ENCODE measurements at regions not wholly inside any gene's neighbourhood (a gene's known extent, or its start where the extent isn't known, plus 50 kb on each side); places are given as distances from the start of the nearest gene placed in this dataset.

DNA sequence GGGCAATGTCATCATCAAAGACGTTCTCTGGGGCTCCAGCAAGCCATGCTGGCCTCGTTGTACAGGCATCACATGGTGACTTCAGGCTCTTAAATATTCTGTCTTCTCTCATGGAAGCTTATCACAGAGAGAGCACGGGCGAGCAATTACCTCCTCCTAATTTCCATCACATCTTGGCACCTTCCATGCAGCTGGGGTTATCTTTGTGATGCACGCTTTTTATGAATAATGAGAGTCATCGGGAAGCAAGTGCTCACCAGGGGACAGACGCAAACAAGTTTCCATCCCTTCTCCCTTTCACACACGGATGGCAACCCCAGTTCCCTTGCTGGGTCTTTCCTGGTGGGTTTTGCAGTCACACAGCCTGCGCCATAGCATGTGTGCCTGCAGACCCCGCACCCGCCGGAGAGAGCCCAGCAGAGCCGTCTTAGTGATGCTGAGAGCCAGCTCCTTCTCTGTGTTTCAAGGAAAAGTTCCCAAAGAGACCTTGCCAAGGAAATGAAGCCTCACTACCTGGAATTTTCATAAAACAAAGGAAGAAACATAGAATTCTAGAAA is 116.3 kb upstream of the AFDN start:
- no peak overlapping the region for H3K4me3 ChIP-seq (ENCODE audit: low read depth, low read length)
- no peak for DNase-seq (ENCODE audit: low read depth)
- TF ChIP-seq, protein P1, sequence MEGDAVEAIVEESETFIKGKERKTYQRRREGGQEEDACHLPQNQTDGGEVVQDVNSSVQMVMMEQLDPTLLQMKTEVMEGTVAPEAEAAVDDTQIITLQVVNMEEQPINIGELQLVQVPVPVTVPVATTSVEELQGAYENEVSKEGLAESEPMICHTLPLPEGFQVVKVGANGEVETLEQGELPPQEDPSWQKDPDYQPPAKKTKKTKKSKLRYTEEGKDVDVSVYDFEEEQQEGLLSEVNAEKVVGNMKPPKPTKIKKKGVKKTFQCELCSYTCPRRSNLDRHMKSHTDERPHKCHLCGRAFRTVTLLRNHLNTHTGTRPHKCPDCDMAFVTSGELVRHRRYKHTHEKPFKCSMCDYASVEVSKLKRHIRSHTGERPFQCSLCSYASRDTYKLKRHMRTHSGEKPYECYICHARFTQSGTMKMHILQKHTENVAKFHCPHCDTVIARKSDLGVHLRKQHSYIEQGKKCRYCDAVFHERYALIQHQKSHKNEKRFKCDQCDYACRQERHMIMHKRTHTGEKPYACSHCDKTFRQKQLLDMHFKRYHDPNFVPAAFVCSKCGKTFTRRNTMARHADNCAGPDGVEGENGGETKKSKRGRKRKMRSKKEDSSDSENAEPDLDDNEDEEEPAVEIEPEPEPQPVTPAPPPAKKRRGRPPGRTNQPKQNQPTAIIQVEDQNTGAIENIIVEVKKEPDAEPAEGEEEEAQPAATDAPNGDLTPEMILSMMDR (IDR thresholded peaks at IDR 0.05; ENCODE audit: insufficient read depth, low read length) = no peak

DNA sequence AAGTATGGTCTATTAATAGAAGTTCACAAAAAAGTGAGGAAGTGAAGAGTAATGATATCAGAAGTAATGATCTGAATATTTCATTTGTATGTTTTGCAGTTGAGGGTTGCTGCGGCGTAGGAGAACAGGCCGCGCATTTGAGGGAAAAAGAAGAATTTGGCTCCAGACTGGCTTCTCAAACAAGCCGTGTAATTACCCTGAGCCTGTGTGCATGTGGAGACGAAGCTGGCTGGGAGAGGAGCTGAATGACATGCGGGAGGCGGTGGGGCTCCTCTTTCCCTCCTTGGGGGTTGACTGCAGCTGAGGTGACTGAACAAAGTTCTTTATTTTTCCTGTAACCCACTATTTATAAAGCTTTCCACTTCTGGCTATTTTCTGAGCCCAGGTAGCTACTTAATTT is 115.5 kb upstream of the AFDN start:
- H3K4me3 ChIP-seq (ENCODE audit: low read depth, low read length) = no peak overlapping the region
- DNase-seq (ENCODE audit: low read depth) = no peak
- TF ChIP-seq, protein P1 (IDR thresholded peaks at IDR 0.05; ENCODE audit: insufficient read depth, low read length) = no peak

DNA sequence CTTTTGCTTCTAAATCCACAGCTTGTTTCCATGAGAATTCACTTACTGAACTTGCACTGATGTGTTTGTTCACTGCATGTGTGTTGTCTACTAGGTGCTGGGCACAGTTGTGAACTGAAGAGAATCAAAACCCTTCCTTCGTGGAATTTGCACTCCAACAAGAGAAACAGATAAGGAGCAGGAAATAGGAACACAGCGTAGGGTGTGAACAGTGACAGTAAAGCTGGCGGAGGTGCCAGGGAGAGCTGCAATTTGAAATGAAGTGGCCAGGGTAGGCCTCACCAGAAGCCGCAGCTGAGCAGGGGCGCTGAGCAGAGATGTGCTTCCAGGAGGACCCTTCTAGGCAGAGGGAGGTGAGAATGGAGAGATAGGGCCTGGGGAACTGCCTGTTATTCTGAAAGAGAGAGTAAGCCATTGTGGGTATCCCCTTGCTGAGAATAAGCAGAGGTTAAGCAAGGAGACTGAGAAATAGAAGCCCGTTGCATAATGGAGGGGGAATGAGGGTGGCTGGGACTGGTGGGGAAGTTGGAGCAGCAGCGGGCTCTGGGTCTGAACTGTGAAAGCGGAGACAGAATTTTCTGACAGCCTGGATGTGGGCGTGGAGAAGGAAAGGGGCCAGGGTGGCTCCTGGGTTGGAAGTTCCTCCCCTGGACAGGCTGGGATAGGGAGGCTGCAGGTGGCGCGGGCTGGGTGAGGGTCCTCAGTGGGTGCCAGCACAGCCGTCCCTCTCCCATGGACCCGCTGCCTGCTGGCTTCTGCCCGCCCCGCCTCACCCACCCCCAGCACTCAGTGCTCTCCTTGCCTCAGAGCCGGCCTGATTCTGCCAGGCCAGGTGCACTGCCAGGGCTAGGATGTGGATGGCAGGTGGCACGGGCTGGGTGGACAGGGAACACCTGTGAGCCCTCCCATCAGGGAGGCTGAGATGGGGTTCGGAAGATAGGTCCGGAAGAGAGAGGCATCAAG is 114.7 kb upstream of the AFDN start:
- DNase-seq (ENCODE audit: low read depth) = no peak
- TF ChIP-seq, protein P1 (IDR thresholded peaks at IDR 0.05; ENCODE audit: insufficient read depth, low read length) = no peak
- H3K4me3 ChIP-seq (ENCODE audit: low read depth, low read length) = no peak overlapping the region

DNA sequence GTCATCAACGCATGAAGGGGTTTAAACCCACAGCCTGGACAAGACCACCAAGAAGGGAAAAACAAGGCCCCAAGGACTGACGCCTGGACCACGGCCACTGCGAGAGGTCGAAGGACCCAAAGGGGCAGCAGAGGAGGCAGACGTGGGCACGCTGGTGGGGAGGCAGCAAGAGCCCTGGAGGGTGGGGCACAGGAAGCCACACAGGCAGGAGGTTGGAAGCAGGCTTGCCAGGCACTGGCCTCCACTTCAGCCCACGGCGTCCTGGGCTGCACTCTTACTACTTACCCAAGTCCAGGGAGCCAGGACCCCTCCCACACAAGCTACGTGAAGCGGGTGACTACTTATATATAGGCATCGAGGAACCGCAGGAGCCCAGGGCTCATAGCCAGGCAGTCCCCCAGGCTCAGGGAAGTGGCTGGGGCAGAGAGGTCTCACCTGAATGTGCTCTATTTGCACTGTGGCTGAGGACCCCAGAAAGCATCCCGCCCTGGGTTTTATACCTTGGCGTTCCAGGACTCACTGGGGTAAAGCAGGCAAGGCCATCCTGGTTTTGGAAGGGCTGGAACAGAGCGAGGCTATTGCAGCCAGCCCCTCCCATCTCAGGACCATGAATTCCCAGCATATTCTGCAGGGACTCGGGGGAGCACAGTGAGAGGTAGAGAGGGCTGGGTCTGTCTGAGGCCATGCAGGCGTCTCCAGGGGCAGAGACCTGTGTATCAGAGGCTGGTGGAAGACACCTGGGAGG is 113.8 kb upstream of the AFDN start:
- H3K4me3 ChIP-seq (ENCODE audit: low read depth, low read length) = no peak overlapping the region
- TF ChIP-seq, protein P1 (IDR thresholded peaks at IDR 0.05; ENCODE audit: insufficient read depth, low read length) = no peak
- DNase-seq (ENCODE audit: low read depth) = no peak

DNA sequence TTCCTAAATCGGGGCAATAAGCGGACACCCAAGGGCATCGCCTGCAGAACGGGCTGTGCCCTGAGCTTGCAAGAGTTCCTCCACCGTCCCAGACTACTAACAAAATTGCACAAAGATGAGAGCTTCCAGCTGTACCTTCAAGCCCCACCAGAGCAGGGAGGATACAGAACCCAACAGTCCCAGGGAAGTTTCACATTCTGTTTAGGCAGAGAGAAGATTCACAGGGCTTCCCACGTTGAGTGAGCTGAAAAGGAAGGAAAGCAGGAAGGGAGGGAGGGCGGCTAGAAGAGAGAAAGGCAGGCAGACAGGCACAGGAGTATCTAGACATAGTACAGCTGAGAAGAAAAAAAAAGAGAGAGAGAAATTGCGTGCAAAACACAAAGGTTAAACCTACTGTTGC is 112.6 kb upstream of the AFDN start:
- no peak overlapping the region for H3K4me3 ChIP-seq (ENCODE audit: low read depth, low read length)
- TF ChIP-seq, protein P1 (IDR thresholded peaks at IDR 0.05; ENCODE audit: insufficient read depth, low read length) = no peak
- DNase-seq (ENCODE audit: low read depth) = no peak

DNA sequence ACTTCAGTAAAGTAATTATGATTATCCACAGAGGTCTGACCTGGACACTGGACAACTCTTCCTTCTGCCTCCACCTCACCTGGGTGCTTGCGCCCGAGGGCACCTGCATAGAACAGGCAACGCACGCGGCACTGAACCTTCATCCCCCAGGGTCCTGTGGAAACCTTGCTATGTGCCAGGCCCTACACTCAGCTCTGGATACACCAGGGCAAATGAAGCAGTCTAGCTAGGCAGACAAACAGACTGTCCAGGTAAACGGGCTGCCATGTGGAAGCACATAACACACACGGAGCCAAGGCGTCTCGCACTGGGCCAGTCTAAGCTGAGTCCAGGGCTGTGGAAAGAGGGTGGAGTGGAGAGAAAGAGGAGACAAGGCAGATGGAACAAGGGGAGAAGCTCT is 109.3 kb upstream of the AFDN start:
- TF ChIP-seq, protein P1 (IDR thresholded peaks at IDR 0.05; ENCODE audit: insufficient read depth, low read length) = no peak
- no peak overlapping the region for H3K4me3 ChIP-seq (ENCODE audit: low read depth, low read length)

More for the DNA sequence above, 109.3 kb upstream of the AFDN start:
- no peak for DNase-seq (ENCODE audit: low read depth)
